ENCODE measurements at regions not wholly inside any gene's neighbourhood (a gene's known extent, or its start where the extent isn't known, plus 50 kb on each side); places are given as distances from the start of the nearest gene placed in this dataset.

DNA sequence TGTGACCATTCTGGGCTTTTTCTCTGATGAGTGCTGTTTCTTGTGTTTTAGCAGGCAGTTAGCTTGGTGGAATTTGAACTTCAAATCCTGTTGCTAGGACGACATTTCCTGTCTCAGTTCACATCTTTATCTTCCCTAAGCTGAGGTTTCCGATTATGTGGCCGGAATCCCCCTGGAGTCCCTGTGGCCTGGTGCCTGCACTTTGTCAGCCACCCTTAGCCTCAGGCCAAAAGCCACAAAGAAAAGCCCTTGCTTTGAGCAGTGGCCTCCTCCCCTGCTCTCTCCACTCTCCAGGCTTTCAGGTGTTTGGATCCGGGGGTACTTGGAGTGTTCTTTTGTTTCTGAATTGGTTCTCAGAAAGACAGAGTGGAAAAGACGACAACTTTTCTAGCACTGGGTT lies 59.9 kb upstream of the PMEPA1 start:
- no peak overlapping the region for H3K27ac ChIP-seq
- H3K27me3 ChIP-seq (ENCODE audit: insufficient read depth in 3 of 3, low read length in 2 of 3): no peaks in the 10 kb centered on the region
- H3K4me1 ChIP-seq: no peaks in the 10 kb centered on the region
- TF ChIP-seq, protein P1, sequence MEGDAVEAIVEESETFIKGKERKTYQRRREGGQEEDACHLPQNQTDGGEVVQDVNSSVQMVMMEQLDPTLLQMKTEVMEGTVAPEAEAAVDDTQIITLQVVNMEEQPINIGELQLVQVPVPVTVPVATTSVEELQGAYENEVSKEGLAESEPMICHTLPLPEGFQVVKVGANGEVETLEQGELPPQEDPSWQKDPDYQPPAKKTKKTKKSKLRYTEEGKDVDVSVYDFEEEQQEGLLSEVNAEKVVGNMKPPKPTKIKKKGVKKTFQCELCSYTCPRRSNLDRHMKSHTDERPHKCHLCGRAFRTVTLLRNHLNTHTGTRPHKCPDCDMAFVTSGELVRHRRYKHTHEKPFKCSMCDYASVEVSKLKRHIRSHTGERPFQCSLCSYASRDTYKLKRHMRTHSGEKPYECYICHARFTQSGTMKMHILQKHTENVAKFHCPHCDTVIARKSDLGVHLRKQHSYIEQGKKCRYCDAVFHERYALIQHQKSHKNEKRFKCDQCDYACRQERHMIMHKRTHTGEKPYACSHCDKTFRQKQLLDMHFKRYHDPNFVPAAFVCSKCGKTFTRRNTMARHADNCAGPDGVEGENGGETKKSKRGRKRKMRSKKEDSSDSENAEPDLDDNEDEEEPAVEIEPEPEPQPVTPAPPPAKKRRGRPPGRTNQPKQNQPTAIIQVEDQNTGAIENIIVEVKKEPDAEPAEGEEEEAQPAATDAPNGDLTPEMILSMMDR (IDR thresholded peaks at IDR 0.05): no peak
- H3K36me3 ChIP-seq (ENCODE audit: insufficient read depth in 1 of 2, low read depth in 1 of 2): no peaks in the 10 kb centered on the region
- no peak for ATAC-seq
- DNase-seq: no peak
- H3K9me3 ChIP-seq: peaks cover 5% of the 10 kb centered on the region
- no peak overlapping the region for H3K4me3 ChIP-seq
- WGBS, 3 donors: 68 to 78% (median 74%) methylated on average over 5 of the region's 5 CpGs
- intact Hi-C loops (cut with DNase I): no loop called here

DNA sequence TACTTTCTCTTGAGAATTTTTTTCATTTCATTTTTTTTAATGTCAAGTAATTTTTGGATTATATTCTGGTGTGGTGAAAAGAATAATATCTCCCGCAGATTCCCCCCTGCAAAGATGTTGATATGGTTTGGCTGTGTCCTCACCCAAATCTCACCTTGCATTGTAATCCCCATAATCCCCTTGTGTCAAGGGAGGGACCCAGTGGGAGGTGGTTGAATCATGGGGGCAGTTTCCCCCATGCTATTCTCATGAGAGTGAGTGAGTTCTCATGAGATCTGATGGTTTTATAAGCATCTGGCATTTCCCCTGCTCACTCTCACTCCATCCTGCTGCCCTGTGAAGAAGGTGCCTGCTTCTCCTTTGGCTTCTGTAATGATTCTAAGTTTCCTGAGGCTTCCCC lies 58.7 kb upstream of the PMEPA1 start:
- intact Hi-C loops (cut with DNase I): no loop called here
- Histone ChIP-seq H3K4me3 (no peak overlapping the region), H3K4me1 (no peaks in the 10 kb centered on the region), H3K9me3 (peaks cover 5% of the 10 kb centered on the region), H3K36me3 (ENCODE audit: insufficient read depth in 1 of 2, low read depth in 1 of 2) (no peaks in the 10 kb centered on the region), H3K27me3 (ENCODE audit: insufficient read depth in 3 of 3, low read length in 2 of 3) (no peaks in the 10 kb centered on the region), H3K27ac (no peak overlapping the region)
- ATAC-seq (no peak), DNase-seq (no peak)
- TF ChIP-seq, protein P1 (IDR thresholded peaks at IDR 0.05): no peak
- 84 to 96% (median 93%) methylated on average over 1 of the region's 1 CpG for WGBS, 3 donors

DNA sequence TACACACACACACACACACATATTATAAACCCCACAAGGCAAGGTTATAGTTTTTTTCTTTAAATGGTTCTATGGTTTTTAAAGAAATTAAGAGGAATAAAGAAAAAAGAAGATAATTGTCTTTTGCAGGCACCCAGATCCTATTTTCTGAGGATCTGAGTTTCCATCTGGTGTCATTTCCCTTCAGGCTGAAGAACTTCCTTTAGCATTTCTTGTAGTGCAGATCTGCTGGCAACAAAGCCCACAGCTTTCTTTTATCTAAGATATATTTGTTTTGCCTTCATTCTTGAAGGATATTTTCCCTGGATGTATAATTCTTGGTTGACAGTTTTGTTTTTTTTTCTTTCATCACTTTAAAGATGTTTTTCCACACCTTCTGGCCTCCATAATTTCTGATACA lies 57.6 kb upstream of the PMEPA1 start:
- Histone ChIP-seq H3K36me3 (ENCODE audit: insufficient read depth in 1 of 2, low read depth in 1 of 2) (no peaks in the 10 kb centered on the region), H3K9me3 (peaks cover 5% of the 10 kb centered on the region), H3K4me3 (no peak overlapping the region), H3K27me3 (ENCODE audit: insufficient read depth in 3 of 3, low read length in 2 of 3) (no peaks in the 10 kb centered on the region), H3K27ac (no peak overlapping the region), H3K4me1 (no peaks in the 10 kb centered on the region)
- intact Hi-C loops (cut with DNase I): no loop called here
- ATAC-seq (no peak), DNase-seq (no peak)
- TF ChIP-seq, protein P1 (IDR thresholded peaks at IDR 0.05): no peak

DNA sequence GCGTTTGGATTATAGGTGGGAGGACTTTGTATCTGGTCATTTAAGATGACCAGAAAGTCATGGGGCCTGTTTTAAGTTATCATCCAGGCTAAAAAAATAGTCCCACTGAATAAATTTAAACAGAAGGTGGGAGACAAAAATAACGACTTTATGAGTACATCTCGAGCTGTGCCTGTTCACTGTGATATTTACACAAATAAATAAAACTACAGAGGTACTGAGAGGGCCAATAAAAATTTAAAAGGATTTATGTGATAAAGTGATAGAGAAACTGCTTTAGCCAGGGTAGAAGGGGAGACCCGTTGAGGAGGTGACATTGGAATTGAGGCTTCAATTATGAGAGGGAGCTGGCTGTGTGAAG lies 53.4 kb upstream of the PMEPA1 start:
- H3K36me3 ChIP-seq (ENCODE audit: insufficient read depth in 1 of 2, low read depth in 1 of 2): no peaks in the 10 kb centered on the region
- H3K4me3 ChIP-seq: no peak overlapping the region
- peaks cover 5% of the 10 kb centered on the region for H3K9me3 ChIP-seq
- no peaks in the 10 kb centered on the region for H3K27me3 ChIP-seq (ENCODE audit: insufficient read depth in 3 of 3, low read length in 2 of 3)
- H3K27ac ChIP-seq: no peak overlapping the region
- no peak for DNase-seq
- TF ChIP-seq, protein P1 (IDR thresholded peaks at IDR 0.05): no peak
- 85 to 88% (median 87%) methylated on average over 4 of the region's 4 CpGs for WGBS, 3 donors
- no peaks in the 10 kb centered on the region for H3K4me1 ChIP-seq
- no peak for ATAC-seq
- intact Hi-C loops (cut with DNase I): no loop called here

DNA sequence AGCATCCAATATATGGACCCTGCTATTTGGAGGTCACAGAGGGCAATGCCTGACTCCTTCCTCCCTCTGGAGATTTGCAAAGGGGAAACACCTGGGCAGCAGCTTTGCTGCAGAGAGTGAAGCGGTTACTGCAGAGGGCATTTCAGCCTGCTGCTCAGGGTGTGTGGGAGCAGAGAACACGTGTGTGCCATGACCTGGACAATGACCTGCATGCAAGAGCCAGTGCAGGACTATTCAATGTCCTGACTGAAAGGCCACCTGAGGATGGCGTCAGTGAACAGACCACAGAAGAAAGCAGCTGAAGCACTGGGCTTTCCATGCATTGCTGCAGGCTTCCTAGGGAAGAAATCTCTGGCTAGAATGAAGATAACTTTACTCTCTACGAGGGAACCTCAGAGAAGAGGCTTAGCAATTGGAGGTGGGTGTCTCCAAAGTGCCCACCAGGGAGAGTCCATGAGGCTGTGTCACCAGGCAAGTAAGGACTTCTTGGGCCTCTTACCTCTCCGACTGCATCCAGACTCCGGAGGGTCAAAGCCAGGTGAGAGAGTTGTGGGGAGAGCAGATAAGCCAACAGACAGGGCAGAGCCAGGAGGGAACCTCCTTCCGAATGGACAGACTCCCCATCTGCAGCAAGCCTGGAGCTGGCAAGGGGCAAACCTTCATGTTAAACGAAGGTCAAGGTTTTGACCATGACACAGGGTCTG lies 52.9 kb upstream of the PMEPA1 start:
- no peaks in the 10 kb centered on the region for H3K27me3 ChIP-seq (ENCODE audit: insufficient read depth in 3 of 3, low read length in 2 of 3)
- intact Hi-C loops (cut with DNase I): no loop called here
- no peak overlapping the region for H3K4me3 ChIP-seq
- ATAC-seq (no peak), DNase-seq (no peak)
- TF ChIP-seq, protein P1 (IDR thresholded peaks at IDR 0.05): no peak
- no peaks in the 10 kb centered on the region for H3K36me3 ChIP-seq (ENCODE audit: insufficient read depth in 1 of 2, low read depth in 1 of 2)
- WGBS, 3 donors: 72 to 85% (median 78%) methylated on average over 8 of the region's 8 CpGs
- no peak overlapping the region for H3K27ac ChIP-seq
- no peaks in the 10 kb centered on the region for H3K4me1 ChIP-seq
- peaks cover 5% of the 10 kb centered on the region for H3K9me3 ChIP-seq

Measured in psoas muscle (tissue), 7 donors.